ENCODE measurements at regions not wholly inside any gene's neighbourhood (a gene's known extent, or its start where the extent isn't known, plus 50 kb on each side); places are given as distances from the start of the nearest gene placed in this dataset.

GRCh38 chr6:236519-236918 is 55.8 kb upstream of the DUSP22 start:
- Histone ChIP-seq H3K4me3 (ENCODE audit: low read depth, low read length) (no peak overlapping the region), H3K27me3 (ENCODE audit: control insufficient read depth, insufficient read depth, low read length) (peaks cover 6% of the 10 kb centered on the region), H3K36me3 (ENCODE audit: control insufficient read depth, insufficient read depth, low read length) (no peaks in the 10 kb centered on the region)
- TF ChIP-seq CTCF (IDR thresholded peaks at IDR 0.05; ENCODE audit: insufficient read depth, low read length, poor library complexity, severe bottlenecking) = no peak
- no peak for DNase-seq (ENCODE audit: low read depth)

GRCh38 chr6:240151-240550 is 52.1 kb upstream of the DUSP22 start:
- TF ChIP-seq CTCF (IDR thresholded peaks at IDR 0.05; ENCODE audit: insufficient read depth, low read length, poor library complexity, severe bottlenecking) = no peak
- H3K4me3 ChIP-seq (ENCODE audit: low read depth, low read length) = no peak overlapping the region
- DNase-seq (ENCODE audit: low read depth) = no peak
- H3K27me3 ChIP-seq (ENCODE audit: control insufficient read depth, insufficient read depth, low read length) = peaks cover 7% of the 10 kb centered on the region
- no peaks in the 10 kb centered on the region for H3K36me3 ChIP-seq (ENCODE audit: control insufficient read depth, insufficient read depth, low read length)

GRCh38 chr6:241336-241865 is 50.9 kb upstream of the DUSP22 start:
- no peak for TF ChIP-seq CTCF (IDR thresholded peaks at IDR 0.05; ENCODE audit: insufficient read depth, low read length, poor library complexity, severe bottlenecking)
- H3K36me3 ChIP-seq (ENCODE audit: control insufficient read depth, insufficient read depth, low read length) = no peaks in the 10 kb centered on the region
- no peak for DNase-seq (ENCODE audit: low read depth)
- H3K27me3 ChIP-seq (ENCODE audit: control insufficient read depth, insufficient read depth, low read length) = peaks cover 7% of the 10 kb centered on the region
- H3K4me3 ChIP-seq (ENCODE audit: low read depth, low read length) = no peak overlapping the region

Data from kidney epithelial cell (primary cell).